K562 (cell line): ENCODE measurements at regions not wholly inside any gene's neighbourhood (a gene's known extent, or its start where the extent isn't known, plus 50 kb on each side); places are given as distances from the start of the nearest gene placed in this dataset.

Experiments used
- ATAC-seq: fragments of 200-7000 bp; cut with Tn5 transposase; 3 replicates; pipeline ENCODE4 v1.9.1; 2020; ENCODE audit warnings: moderate library complexity
- BruUV-seq: library from RNA; stranded (reverse); fragments of 400-500 nt; replicated peaks from 2 replicates; lab custom pipeline; 2021; lab: Mats Ljungman, UMichigan
- CTCF ChIA-PET: fragments of 300-600 bp; formaldehyde crosslinking; extraction: SDS; loops from one replicate; lab custom pipeline; 2021; ENCODE audit warnings: low intra/inter-chr PET ratio; lab: Yijun Ruan, JAX
- POLR2A ChIA-PET: fragments of 300-600, 350-650 bp; sonication (Branson Sonifier 250); formaldehyde crosslinking; extraction: SDS; loops from one replicate; lab custom pipeline; 2021; ENCODE audit warnings: antibody characterized with exemption, inconsistent platforms; lab: Yijun Ruan, JAX
- DNase-seq, 4 experiments: peaks; one replicate each; pipeline versions ENCODE4 v3.0.0 to v3.0.0-alpha.2; 2011 to 2018; ENCODE audit warnings: low spot score in 3 of 4, mixed read lengths in 3 of 4; ENCODE audit errors: extremely low read depth in 1 of 4
- FAIRE-seq: peaks from 2 replicates; lab custom pipeline; 2011; peaks lifted over from hg19 to GRCh38; lab: Jason Lieb, UNC
- H2AFZ ChIP-seq: 2 replicates; pipeline ENCODE4 v1.6.0; 2011; ENCODE audit warnings: low read depth, low read length, control low read depth, inconsistent platforms
- H3K27ac ChIP-seq: fragments of 200-600 bp; 3 replicates; pipeline ENCODE4 v1.8.0; 2011; ENCODE audit warnings: low read depth, mild to moderate bottlenecking, control low read depth, inconsistent platforms, low read length, moderate library complexity, mixed read lengths; ENCODE audit errors: extremely low read depth
- H3K27me3 ChIP-seq, 2 experiments: fragments of 300-600 bp in 1 of 2; 2 replicates in 1 of 2; 3 replicates in 1 of 2; pipeline versions ENCODE4 v1.6.0 to v1.8.0; 2011; ENCODE audit warnings: inconsistent platforms in 2 of 2, low read length in 2 of 2, mild to moderate bottlenecking in 1 of 2, mixed read lengths in 1 of 2, moderate library complexity in 1 of 2; ENCODE audit not compliant: control insufficient read depth in 2 of 2, insufficient read depth in 2 of 2
- H3K36me3 ChIP-seq: fragments of 300-600 bp; 3 replicates; pipeline ENCODE4 v1.8.0; 2011; ENCODE audit warnings: mild to moderate bottlenecking, low read length, inconsistent platforms; ENCODE audit not compliant: control insufficient read depth, insufficient read depth
- H3K4me1 ChIP-seq, 2 experiments: fragments of 200-600 bp in 1 of 2; replicated peaks in 1 of 2; 2 replicates in 1 of 2; 3 replicates in 1 of 2; pipeline versions ENCODE4 v1.5.1 to v1.8.0; 2011; ENCODE audit warnings: inconsistent platforms in 2 of 2, low read length in 2 of 2, mild to moderate bottlenecking in 1 of 2, mixed read lengths in 1 of 2, moderate library complexity in 1 of 2; ENCODE audit not compliant: control insufficient read depth in 2 of 2, insufficient read depth in 2 of 2
- H3K4me2 ChIP-seq: 2 replicates; pipeline ENCODE4 v1.6.1; 2011; ENCODE audit warnings: low read length, control low read depth, inconsistent platforms, mixed read lengths; ENCODE audit not compliant: insufficient read depth
- H3K4me3 ChIP-seq: fragments of 200-600 bp; sonication (generic), shearing (Covaris generic); 2 replicates; pipeline ENCODE4 v1.5.1; 2016; ENCODE audit warnings: control low read depth, inconsistent platforms
- H3K79me2 ChIP-seq: fragments of 200-600 bp; 3 replicates; pipeline ENCODE4 v1.8.0; 2011; ENCODE audit warnings: low read length, inconsistent platforms; ENCODE audit not compliant: control insufficient read depth, insufficient read depth
- H3K9ac ChIP-seq, 2 experiments: 2 replicates each; pipeline versions ENCODE4 v1.6.0 to v1.6.1; 2011; ENCODE audit warnings: low read depth in 2 of 2, low read length in 2 of 2, control low read depth in 1 of 2, inconsistent platforms in 1 of 2, mild to moderate bottlenecking in 1 of 2, mixed read lengths in 1 of 2; ENCODE audit not compliant: insufficient read depth in 1 of 2
- H3K9me1 ChIP-seq: one replicate; pipeline ENCODE4 v1.6.0; 2011; ENCODE audit warnings: inconsistent platforms, mild to moderate bottlenecking, low read length, moderate library complexity; ENCODE audit not compliant: control insufficient read depth, insufficient read depth
- H3K9me3 ChIP-seq: replicated peaks from 2 replicates; pipeline ENCODE4 v1.5.1; 2011; ENCODE audit warnings: low read depth, low read length, inconsistent platforms; ENCODE audit not compliant: control insufficient read depth, insufficient read depth
- H4K20me1 ChIP-seq: replicated peaks from 2 replicates; pipeline ENCODE4 v1.6.1; 2011; ENCODE audit warnings: low read length, inconsistent platforms, mixed read lengths; ENCODE audit not compliant: control insufficient read depth, insufficient read depth
- ARID3B ChIP-seq: fragments of 250-450 bp; sonication (Bioruptor Pico); IDR thresholded peaks from 2 replicates; pipeline ENCODE4 v1.4.0; 2020; ENCODE audit warnings: borderline replicate concordance
- GMEB1 ChIP-seq: fragments of 250-450 bp; sonication (Bioruptor Pico); IDR thresholded peaks from 2 replicates; pipeline ENCODE4 v1.4.0; 2020; ENCODE audit warnings: mild to moderate bottlenecking
- SRSF9 ChIP-seq: fragments of 200-400 bp; formaldehyde crosslinking; IDR thresholded peaks from 2 replicates; pipeline ENCODE4 v1.6.1; 2017; ENCODE audit warnings: low read depth, low read length, borderline replicate concordance
- TBL1XR1 ChIP-seq, 2 experiments: IDR thresholded peaks; 2 replicates each; pipeline ENCODE4 v1.6.1; 2012; ENCODE audit warnings: improper control_type of control experiment in 2 of 2, low read length in 2 of 2, mild to moderate bottlenecking in 1 of 2
- WGBS: fragments of 100-300 bp; shearing (Covaris generic); methylation state at CpG from one replicate; pipeline ENCODE4 v1.1.6; 2016; ENCODE audit warnings: low coverage, mixed read lengths; ENCODE audit not compliant: insufficient coverage; ENCODE audit errors: missing lambda C conversion rate; 5-methylcytosine and 5-hydroxymethylcytosine counted together
- in situ Hi-C: fragments of 300-500 bp; cut with MboI; formaldehyde crosslinking; loops from 4 replicates; pipeline ENCODE4 v1.15.0; 2018; ENCODE audit warnings: inconsistent platforms, mixed read lengths
- intact Hi-C: fragments of 100-400 bp; cut with micrococcal nuclease; formaldehyde crosslinking; loops from 2 replicates; pipeline ENCODE4 v1.14.2; 2022

DNA sequence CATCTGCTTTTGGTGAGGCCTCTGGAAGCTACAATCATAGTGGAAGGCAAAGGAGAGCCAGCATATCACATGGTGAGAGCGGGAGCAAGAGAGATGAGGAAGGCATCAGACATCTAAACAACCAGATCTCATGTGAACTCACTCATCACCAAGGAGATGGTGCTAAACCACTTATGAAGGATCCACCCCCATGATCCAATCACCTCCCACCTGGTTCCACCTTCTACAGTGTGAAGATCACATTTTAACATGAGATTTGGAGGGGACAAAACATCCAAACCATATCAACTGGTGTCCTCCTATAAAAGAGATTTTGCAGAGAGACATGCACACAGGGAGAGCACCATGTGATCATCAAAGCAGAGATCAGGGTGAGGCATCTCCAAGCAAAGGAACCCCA is 578.6 kb downstream of the MATN1 start:
- intact Hi-C loops (no loop called here), in situ Hi-C loops (no loop called here)
- Histone ChIP-seq H3K79me2 (no peaks in the 10 kb centered on the region), H3K9me1 (no peaks in the 10 kb centered on the region), H4K20me1 (no peaks in the 10 kb centered on the region), H3K4me3 (no peak overlapping the region), H3K9me3 (0 out of 2 replicates have a peak, but pooled peaks cover 2% of the 10 kb centered on the region), H3K4me1 (no peaks in the 10 kb centered on the region), H3K36me3 (no peaks in the 10 kb centered on the region), H2AFZ (no peak overlapping the region), H3K9ac (no peak overlapping the region), H3K27ac (no peak overlapping the region), H3K27me3 (peaks cover 4 to 25% of the 10 kb centered on the region in 2 experiments; a peak in 4 of 5 replicates), H3K4me2 (no peak overlapping the region)
- DNase-seq (no peak), ATAC-seq (no peak), FAIRE-seq (no peak)
- WGBS: 0% methylated on average over 1 of the region's 1 CpG
- ChIA-PET POLR2A (no interaction called here), CTCF (no interaction called here)
- no TSS peak for BruUV-seq
- TF ChIP-seq SRSF9 (no peak), ARID3B (CRISPR knock-in tag) (no peak), GMEB1 (CRISPR knock-in tag) (no peak), TBL1XR1 (IDR thresholded peaks at IDR 0.05; ENCODE audit: low read length in 2 of 2) (no peak)
